ENCODE measurements at regions not wholly inside any gene's neighbourhood (a gene's known extent, or its start where the extent isn't known, plus 50 kb on each side); places are given as distances from the start of the nearest gene placed in this dataset.

- Mint-ChIP-seq H3K4me1 (peaks cover 14% of the 10 kb centered on the region), H3K36me3 (ENCODE audit: low read depth) (no peaks in the 10 kb centered on the region), H3K9me3 (peaks cover 4% of the 10 kb centered on the region), H3K27me3 (ENCODE audit: low read depth) (peaks cover 12% of the 10 kb centered on the region), H3K27ac (no peak overlapping the region), H3K4me3 (no peak overlapping the region)
- TF ChIP-seq CTCF (IDR thresholded peaks at IDR 0.05; ENCODE audit: unreplicated experiment in 3 of 3): no peak
Observed at GRCh38 chr12:107347261-107347660, 253.9 kb upstream of the CRY1 start.

DNA sequence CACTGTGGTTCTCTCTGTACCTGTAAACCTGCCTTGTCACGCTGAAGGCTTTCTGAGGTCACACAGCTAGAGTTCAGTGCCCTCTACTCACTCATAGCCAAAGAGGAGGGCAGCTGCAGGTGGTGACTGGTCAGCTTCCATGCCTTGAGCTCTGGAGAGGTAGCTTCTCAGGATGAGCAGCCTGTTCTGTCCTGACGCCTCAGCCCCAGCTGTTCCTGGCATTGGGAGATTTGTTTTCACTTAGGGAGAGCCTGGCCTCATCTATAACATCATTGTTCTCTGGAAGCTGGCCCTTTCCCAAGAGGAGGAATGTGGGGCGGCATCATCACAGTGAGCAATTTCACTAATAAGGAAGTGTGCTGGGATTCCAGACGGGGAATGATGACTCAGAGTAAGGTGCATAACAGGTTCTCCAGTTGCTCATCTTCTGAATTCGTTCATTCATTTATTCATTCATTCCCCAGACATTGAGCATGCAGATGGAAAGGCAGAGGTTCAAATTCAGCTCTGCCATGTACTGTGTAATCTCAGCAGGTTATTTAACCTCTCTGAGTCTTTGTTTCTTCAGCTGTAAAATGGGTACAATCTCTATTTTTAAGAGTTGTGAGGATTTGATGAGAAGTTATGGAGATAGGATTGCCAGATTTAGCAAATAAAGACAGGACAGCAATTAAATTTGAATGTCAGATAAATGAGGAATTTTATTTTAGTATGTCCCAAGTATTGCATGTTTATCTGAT is 255.8 kb upstream of the CRY1 start:
- no peak overlapping the region for H3K4me3 Mint-ChIP-seq
- peaks cover 12% of the 10 kb centered on the region for H3K27me3 Mint-ChIP-seq (ENCODE audit: low read depth)
- H3K36me3 Mint-ChIP-seq (ENCODE audit: low read depth): no peaks in the 10 kb centered on the region
- peaks cover 10% of the 10 kb centered on the region for H3K9me3 Mint-ChIP-seq
- no peak for TF ChIP-seq CTCF (IDR thresholded peaks at IDR 0.05; ENCODE audit: unreplicated experiment in 3 of 3)
- no peak overlapping the region for H3K27ac Mint-ChIP-seq
- peaks cover 14% of the 10 kb centered on the region for H3K4me1 Mint-ChIP-seq

GRCh38 chr12:107349839-107350238 is 256.5 kb upstream of the CRY1 start:
- Mint-ChIP-seq H3K4me1 (peaks cover 14% of the 10 kb centered on the region), H3K9me3 (peaks cover 15% of the 10 kb centered on the region), H3K27ac (no peak overlapping the region), H3K27me3 (ENCODE audit: low read depth) (peaks cover 14% of the 10 kb centered on the region), H3K4me3 (no peak overlapping the region), H3K36me3 (ENCODE audit: low read depth) (no peaks in the 10 kb centered on the region)
- no peak for TF ChIP-seq CTCF (IDR thresholded peaks at IDR 0.05; ENCODE audit: unreplicated experiment in 3 of 3)

- Mint-ChIP-seq H3K36me3 (ENCODE audit: low read depth) (no peaks in the 10 kb centered on the region), H3K27ac (no peak overlapping the region), H3K4me1 (peaks cover 16% of the 10 kb centered on the region), H3K9me3 (peaks cover 16% of the 10 kb centered on the region), H3K27me3 (ENCODE audit: low read depth) (peaks cover 14% of the 10 kb centered on the region), H3K4me3 (no peak overlapping the region)
- TF ChIP-seq CTCF (IDR thresholded peaks at IDR 0.05; ENCODE audit: unreplicated experiment in 3 of 3): no peak
Observed at GRCh38 chr12:107351109-107351508, 257.8 kb upstream of the CRY1 start.

DNA sequence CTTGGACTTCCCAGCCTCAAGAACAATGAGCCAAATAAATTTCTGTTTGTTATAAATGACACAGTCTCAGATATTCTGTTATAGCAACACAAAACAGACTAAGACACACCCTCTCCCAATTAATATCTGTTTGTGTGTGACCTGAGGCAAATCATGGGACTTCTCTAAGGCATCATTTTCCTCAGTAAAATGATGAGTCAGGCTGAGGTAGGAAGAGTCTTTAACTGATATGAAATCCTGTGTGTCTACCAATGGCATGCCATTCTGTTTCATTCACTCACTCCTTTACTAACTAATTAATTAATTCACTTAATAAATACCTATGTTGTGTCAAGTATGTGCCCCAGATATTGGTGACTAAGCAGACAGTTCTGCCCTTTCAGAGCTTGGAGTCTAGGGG is 258.4 kb upstream of the CRY1 start:
- H3K36me3 Mint-ChIP-seq (ENCODE audit: low read depth): no peaks in the 10 kb centered on the region
- peaks cover 16% of the 10 kb centered on the region for H3K9me3 Mint-ChIP-seq
- H3K4me3 Mint-ChIP-seq: no peak overlapping the region
- no peak for TF ChIP-seq CTCF (IDR thresholded peaks at IDR 0.05; ENCODE audit: unreplicated experiment in 3 of 3)
- H3K27me3 Mint-ChIP-seq (ENCODE audit: low read depth): peaks cover 14% of the 10 kb centered on the region
- peaks cover 19% of the 10 kb centered on the region for H3K4me1 Mint-ChIP-seq
- no peak overlapping the region for H3K27ac Mint-ChIP-seq
